GM18909 (cell line): ENCODE measurements at regions not wholly inside any gene's neighbourhood (a gene's known extent, or its start where the extent isn't known, plus 50 kb on each side); places are given as distances from the start of the nearest gene placed in this dataset.

Experiments
- ATAC-seq: cut with Tn5 transposase; IDR thresholded peaks from one replicate; pipeline ENCODE4 v1.9.1; 2021; ENCODE audit warnings: mild to moderate bottlenecking; ENCODE audit not compliant: unreplicated experiment, poor library complexity

- ATAC-seq: no peak
Observed at GRCh38 chr13:69458013-69458412, 649.6 kb upstream of the ATXN8OS start.

GRCh38 chr13:69450245-69450644 lies 657.4 kb upstream of the ATXN8OS start:
- ATAC-seq: no peak

GRCh38 chr13:69425235-69425634 lies 682.4 kb upstream of the ATXN8OS start:
- ATAC-seq: no peak

- no peak for ATAC-seq
Observed at GRCh38 chr13:69423844-69424243, 683.8 kb upstream of the ATXN8OS start.

- ATAC-seq: no peak
Observed at GRCh38 chr13:69418319-69418718, 689.3 kb upstream of the ATXN8OS start.

- no peak for ATAC-seq
Observed at GRCh38 chr13:69410761-69411160, 696.9 kb upstream of the ATXN8OS start.

GRCh38 chr13:69391756-69392155 lies 715.9 kb upstream of the ATXN8OS start:
- no peak for ATAC-seq

GRCh38 chr13:69389899-69390298 lies 717.7 kb upstream of the ATXN8OS start:
- no peak for ATAC-seq

- ATAC-seq: no peak
Observed at GRCh38 chr13:69373747-69374425, 733.7 kb upstream of the ATXN8OS start.

GRCh38 chr13:69363360-69363759 lies 744.3 kb upstream of the ATXN8OS start:
- no peak for ATAC-seq

- ATAC-seq: no peak
Observed at GRCh38 chr13:69331245-69331644, 776.4 kb upstream of the ATXN8OS start.

- no peak for ATAC-seq
Observed at GRCh38 chr13:69324090-69324886, 783.3 kb upstream of the ATXN8OS start.

GRCh38 chr13:69319656-69320055 lies 788.0 kb upstream of the ATXN8OS start:
- no peak for ATAC-seq

- no peak for ATAC-seq
Observed at GRCh38 chr13:69315039-69315438, 792.6 kb upstream of the ATXN8OS start.

- no peak for ATAC-seq
Observed at GRCh38 chr13:69306766-69307165, 800.9 kb upstream of the ATXN8OS start.

- ATAC-seq: no peak
Observed at GRCh38 chr13:69300131-69300530, 807.5 kb upstream of the ATXN8OS start.

- ATAC-seq: no peak
Observed at GRCh38 chr13:69296130-69296529, 811.5 kb upstream of the ATXN8OS start.

- no peak for ATAC-seq
Observed at GRCh38 chr13:69292789-69293425, 814.7 kb upstream of the ATXN8OS start.

- ATAC-seq: no peak
Observed at GRCh38 chr13:69291292-69291906, 816.2 kb upstream of the ATXN8OS start.

GRCh38 chr13:69288026-69288425 lies 819.6 kb upstream of the ATXN8OS start:
- no peak for ATAC-seq
